GM12891 (cell line): ENCODE measurements at regions not wholly inside any gene's neighbourhood (a gene's known extent, or its start where the extent isn't known, plus 50 kb on each side); places are given as distances from the start of the nearest gene placed in this dataset.

Experiments used
- POLR2A ChIP-seq: IDR thresholded peaks from 2 replicates; pipeline ENCODE4 v1.6.1; 2011; ENCODE audit warnings: low read depth, low read length, control low read depth
- TAF1 ChIP-seq: IDR thresholded peaks from 2 replicates; pipeline ENCODE4 v1.6.1; 2011; ENCODE audit warnings: low read depth, low read length, control low read depth

GRCh38 chr21:32951041-32951440 lies 74.7 kb upstream of the OLIG2 start:
- TF ChIP-seq TAF1 (no peak), POLR2A (no peak)
